Limb (tissue), 2 donors: ENCODE measurements at regions not wholly inside any gene's neighbourhood (a gene's known extent, or its start where the extent isn't known, plus 50 kb on each side); places are given as distances from the start of the nearest gene placed in this dataset.

Experiments used
- DNase-seq, 2 donors: peaks; one replicate each; pipeline ENCODE4 v3.0.0-alpha.2; 2016; ENCODE audit errors: extremely low spot score in 2 of 2

DNA sequence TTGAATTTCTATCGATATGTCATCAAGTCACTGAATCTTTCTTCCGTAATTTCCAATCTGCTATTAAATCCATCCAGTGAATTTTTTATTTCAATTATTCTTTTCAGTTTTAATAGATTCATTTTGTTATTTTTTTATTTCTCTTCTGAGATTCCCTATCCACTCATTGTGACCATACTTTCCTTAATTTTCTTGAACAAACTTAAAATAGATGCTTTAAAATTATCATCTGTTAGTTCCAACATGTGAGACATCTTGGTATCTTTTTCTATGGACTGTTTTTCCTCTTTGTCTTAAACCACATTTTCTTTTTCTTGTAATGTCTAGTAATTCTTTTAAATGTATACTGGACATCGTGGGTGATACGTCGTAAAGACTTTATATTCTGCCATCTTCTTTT lies 236.6 kb upstream of the TLE3 start:
- DNase-seq: no peak

DNA sequence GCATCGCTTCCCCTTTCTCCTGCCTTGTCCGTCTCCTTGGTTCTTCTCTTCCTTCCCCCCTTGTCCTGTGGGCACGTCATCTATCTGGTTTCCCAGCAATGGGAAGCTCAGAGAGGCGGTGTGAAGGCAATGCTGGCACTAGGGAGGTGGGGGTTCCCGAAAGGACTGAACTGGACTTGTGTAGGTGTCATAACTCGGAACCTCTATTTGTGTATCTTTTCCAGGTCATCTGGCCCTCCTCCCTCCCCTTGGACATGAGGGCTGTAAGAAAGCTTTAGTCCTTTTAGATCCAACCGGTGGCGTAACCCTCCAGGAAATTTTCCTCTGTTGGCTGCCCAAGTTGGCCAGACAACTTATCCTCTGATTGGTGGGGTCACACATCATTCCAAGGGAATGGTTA lies 231.5 kb upstream of the TLE3 start:
- peak in 1 of 2 donors; percentile 19 for DNase-seq

DNA sequence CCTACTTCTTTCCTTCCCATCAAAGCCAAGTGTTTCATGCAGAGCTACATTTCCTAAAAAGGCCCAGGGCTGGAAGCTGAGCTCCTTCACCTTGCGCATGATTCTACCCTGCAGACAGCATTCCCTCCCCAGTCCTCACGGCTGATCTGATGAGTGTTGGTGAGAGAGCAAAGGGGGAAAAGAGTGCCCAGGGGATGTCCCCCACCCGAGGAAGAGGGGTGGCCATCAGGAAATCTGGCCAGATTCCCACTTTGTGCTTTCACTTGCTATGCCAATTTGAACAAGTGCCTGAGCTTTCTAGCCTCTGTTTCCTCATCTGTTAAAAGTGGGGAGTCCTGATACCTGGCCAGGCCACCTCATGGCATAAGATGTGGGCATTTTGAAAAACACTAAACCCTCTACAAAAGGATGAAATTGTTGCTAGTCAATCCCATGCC lies 231.0 kb upstream of the TLE3 start:
- DNase-seq: peak in 1 of 2 donors; percentile 18

DNA sequence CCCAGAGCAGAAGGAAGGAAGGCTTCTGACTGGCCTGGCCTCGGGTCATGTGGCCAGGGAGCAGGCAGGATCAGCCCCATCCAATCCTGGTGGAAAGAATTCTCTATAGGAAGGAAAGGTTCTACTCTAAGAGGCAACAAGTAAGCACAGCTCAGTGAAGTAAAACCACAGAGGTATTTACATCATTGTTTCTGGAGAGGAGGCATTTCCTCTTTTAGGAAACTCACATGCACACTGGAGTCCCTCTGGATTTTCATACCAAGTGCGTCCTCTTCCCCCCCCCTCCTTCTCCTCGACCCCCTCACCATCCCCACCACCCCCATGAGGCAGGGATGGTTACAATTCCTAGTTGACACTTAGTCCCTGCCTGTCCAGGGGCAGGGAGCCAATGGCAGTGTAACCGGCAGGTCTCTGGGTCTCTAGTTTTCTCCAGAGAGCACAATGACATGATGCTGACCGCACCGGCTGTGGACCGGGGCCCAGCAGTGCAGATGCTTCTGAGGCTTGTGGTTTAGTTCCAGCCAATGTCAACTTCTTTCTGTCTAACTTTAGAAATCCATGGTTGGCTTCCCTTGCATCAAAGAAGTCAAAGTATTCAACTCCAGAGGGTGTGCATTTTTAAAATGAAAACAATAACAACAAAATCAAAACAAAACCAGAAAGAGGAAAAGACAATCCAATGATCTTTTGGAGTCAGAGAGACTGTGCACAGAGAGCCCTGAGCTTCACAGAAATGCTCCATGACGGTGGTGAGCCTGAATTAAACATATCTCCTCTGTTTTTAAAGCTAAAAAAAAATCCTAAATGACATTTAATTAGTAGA lies 230.3 kb upstream of the TLE3 start:
- DNase-seq: peak in 1 of 2 donors; percentile 43

DNA sequence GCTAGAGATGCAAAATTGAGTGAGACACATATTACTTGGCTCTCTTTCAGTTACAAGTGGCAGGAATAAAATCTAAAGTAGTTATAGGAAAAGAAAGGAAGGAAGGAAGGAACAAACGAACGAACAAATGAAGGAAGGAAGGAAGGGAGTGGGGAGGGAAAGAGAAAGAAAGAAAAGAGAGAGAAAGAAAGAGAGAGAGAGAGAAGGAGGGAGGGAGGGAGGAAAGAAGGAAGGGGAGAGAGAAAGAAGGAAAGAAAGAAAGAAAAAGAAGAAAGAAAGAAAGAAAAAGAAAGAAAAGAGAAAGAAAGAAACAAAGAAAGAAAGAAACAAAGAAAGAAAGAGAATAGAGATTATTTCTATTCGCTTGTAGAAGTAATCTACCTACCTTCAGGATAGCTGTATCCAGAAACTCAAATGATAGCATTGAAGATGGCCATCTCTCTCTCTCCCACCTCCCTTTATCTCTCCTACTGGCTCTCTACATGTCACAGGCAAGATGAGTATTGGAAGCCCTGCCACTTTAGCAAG lies 229.7 kb upstream of the TLE3 start:
- DNase-seq: no peak

DNA sequence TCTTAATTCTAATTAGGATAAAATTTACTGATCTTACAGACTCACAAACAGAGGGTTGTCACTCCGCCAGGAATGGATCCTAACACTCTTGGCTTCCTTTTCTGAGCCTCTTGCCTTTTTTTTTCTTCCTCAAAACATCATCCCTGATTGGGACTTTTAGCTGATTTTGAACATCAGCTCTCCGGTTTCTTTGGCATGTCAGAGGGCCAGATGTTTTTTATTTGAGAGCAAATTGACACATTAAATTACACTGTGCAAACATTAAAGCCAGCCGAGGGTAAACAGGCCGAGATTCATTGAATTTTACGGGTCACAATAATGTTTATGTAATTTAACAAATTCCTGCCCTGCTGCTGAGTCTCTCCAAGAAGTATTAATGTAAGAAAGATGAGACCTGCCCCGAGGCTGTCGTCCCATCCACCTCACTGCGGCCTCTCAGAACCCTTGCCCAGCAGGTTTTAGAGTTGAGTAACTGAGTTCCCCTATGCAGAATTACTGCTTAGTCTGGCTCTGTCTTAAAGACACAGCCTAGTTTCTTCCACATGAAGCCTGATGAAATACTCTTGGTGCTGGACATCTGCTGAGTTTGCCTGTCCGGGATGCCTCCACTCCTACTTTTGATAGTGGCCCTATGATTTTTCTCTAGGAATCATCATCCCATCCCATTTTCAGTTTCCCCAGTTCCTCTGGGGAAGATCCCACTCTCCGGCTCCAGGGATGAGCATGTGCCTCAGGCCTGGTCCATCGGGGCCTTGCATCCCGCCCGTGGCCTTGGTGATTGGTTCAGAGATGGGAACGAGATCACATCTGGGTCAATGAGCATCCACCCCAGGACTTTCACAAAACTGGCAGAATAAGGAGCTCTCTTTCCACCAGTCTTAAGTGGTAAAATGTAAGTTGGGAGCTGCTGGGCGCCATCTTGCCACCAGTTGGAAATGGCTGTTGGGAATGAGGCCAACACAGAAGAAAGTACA lies 226.6 kb upstream of the TLE3 start:
- peak; percentile 58 to 77 for DNase-seq

DNA sequence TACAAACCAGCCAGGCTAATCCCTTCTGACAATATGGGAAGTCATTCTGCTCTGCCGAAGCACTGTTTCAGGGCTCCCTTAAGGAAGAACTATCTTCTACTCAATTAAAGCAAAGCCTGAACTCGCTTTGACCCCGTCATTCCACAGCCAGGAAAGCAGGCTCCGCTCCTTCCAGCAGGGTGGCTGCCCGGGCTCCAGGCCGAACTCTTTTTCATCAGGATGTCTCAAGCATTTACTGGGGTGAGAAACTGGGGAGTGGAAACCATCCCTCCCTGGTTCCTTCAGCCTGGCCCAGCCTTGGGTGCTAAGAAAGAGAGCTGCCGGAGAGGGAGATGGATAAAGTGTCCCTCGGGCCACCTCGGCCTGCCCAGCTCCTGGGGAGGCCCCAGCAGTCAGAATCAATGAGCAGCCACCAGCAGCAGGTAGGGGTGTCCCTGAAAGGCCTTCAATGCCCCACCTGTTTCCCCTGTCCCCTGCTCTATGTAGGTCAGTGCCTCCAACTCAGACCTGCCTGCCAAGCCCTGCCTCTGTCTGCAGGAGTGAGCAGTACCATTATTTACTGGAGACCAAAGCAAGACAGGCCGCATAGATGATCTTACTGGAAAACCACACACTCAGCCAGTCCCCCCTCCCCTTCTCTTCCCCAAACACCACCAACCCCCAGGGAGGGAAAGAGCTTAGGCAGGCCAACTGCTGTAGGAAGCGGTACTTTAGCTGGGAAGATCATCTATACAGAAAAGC lies 225.6 kb upstream of the TLE3 start:
- peak; percentile 69 for DNase-seq

DNA sequence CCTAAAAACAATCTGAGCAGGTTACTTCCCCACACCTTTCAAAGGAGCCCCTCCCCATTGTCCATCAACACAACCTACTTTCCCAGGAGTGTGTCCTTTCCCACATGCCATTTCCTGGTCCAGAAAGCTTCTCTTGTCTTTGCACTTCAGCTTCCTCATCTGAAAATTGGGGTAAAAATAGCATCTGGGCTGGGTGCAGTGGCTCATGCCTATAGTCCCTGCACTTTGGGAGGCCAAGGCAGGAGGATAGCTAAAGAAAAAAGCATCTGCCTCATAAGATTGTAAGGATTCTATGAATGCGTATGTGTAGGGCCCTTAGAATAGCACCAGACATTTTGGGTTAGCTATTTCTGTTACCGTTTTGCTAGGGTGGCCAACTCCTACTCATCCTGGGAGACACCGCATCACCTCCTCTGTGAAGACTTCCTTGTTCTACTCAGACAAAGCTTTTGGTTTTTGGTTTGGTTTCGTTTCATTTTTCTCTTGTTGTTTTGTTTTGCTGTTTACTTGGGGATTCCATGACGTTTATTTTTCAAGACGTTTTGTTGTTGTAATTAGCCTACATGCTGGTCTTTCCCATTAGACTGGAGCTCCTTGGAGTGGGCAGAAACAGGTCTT lies 224.4 kb upstream of the TLE3 start:
- DNase-seq: peak in 1 of 2 donors; percentile 12

DNA sequence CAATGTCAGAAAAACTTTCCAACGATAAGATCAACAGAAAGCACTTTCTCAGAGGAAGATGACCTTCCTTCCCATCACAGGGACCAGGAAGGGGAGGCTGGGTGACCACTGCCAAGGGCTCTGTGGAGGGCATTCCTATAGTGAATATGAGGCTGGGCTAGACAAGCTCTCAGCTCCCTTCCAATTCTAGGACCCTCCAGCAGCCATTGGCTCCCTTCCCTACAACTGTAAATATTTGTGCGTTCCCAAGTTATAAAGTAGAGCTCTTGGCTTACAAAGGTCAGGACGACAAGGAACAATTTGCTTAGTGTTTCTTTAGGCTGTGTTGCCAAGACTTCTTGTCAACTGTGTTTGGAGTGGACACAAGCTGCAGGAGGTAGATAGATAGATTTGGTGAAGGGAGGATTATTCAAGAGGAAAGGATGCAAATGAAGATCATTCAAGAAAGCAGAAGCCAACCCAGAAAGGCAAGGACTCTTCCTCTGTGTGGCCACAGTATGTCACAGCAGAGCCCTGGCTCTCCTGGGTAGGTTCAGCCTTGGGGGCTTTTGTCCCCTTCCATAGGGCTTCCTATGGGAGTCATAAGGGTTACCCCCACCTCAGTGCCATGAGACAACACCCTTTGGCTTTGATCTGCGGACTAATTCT lies 223.6 kb upstream of the TLE3 start:
- DNase-seq: peak; percentile 24 to 35

DNA sequence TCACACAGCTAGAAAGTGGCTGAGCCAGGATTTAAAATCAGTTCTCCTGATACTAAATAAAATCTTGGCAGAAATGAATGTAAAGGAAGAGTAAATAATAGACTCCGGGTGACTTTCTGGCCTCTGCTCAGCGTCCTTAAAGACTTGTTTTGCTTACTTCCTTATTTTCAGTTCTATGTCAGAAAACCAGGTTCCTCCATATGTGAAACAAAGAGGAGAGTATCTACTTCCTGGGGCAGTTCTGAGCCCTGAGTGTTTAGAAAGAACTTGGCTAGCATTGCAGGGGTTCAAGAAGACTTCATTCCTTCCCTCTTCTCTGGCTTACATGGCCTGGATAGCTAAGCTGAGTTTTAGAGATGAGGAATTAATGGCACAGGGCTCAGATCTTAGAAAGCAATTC lies 222.8 kb upstream of the TLE3 start:
- DNase-seq: peak in 1 of 2 donors; percentile 17

DNA sequence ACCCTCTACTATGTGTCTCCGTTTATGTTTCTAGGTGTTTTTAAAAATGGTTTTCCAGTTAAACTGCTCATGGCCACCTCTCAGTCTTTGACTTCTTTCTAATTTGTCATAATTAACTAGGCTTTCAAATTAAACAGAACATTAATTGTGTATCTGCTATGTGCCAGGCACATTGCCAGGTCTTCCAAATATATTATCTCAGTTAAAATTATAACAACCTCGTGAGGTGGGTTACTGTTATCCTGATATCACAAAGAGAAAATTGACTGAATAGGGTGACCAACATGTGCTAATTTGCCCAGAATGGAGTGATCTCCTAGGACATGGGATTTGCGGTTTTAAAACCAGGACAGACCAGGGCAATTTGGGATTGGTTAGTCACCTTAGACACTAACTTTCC lies 222.4 kb upstream of the TLE3 start:
- DNase-seq: peak in 1 of 2 donors; percentile 7

DNA sequence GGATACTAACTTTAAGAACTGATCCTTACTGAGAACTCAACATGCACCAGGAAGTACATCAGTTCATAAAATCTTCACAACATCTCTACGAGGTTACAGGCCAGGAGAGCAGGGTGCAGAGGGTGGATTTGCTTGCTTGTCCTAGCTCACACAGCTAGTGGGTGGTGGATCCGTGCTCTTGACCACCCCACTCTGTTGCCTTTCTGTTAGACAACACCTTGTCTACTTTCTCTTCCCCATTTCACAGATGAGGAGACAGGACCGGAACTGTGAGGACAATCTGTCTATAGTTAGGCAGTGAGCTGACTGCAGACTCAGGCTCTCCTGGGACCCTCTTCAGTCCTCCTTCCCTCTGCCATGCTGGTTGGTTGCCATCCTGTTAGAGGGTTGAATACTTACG lies 221.7 kb upstream of the TLE3 start:
- no peak for DNase-seq

DNA sequence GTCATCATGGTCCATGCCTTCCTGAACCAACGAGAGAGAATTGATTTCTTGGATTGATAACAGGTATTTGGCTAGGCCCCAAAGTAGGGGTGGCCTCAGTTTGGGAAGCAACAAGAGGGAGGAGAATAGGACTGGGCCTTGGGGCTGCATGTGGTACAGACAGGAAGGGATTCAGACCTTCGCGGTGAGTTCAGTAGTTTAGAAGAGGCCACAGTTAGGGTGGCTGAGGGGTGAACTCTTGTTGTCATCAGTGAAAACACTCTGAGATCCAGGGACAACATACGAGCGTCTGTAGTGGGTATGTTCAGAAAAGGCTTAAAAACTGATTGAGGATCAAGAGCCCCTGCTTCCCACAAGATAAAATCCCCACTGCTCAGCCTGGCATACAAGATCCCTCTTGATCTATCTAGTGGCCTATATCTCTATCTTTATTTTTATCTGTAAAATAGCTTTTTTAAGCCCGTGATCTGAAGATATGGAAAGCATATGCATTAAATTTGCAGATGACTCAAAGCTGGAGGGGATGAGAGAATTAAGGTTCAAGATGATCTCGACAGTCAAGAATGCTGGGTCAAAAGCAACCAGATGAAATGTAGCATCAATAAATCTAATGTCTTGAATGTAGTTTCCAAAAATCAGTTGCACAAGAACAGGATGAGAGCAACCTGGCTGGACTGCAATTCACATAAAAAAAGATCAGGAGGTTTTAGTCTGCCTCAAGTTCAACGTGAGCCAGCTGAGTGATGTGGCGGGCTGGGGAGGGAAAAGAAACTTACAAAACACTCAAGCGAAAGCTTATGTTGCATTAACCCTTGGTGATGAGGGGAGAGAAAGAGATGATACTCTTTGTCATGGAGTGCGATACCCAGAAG lies 221.1 kb upstream of the TLE3 start:
- peak; percentile 48 to 74 for DNase-seq

DNA sequence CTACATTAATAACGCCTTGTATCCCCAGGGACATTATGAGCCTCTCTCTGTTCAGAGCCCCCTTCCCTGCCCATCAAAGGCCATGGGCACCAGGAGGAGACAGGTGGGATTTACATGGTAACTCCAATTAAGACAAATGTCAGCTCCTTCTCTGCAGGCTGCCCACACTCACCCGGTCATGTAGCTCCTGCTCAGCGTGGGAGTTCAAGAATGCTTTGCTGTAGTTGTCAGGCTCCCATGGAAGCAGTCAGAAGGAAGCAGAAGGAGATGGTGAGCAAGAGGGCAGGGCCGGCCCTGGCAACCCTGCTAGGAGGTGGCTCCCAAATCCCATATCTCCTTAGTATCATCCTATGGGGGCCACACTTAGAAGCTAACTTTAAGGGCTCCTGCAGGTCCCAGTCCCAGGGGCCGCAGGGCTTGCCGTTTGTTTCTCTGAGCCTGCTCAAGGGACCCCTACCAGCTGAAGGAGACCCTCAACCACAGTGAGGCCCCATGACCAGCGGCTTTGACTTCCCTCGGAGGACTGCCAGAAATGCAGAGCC lies 218.4 kb upstream of the TLE3 start:
- DNase-seq: peak in 1 of 2 donors; percentile 19

DNA sequence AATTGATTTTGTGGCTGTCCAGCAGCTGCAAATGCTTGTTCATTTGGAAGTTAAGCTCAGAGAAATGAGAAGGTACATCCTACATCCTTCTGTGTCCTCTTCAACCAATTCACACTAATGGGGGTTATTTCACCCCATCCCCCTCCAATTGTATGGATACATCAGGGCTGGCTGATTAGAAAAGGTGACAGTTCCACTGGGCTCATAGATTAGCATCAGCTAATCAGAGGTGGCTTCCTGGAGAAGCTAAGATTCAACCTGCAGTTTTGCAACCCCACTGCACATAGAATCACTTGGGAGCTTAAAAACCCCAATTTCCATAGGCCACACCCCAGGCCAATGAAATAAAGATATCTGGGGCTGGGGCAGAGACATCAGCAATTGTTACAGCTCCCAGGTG lies 217.7 kb upstream of the TLE3 start:
- DNase-seq: no peak

DNA sequence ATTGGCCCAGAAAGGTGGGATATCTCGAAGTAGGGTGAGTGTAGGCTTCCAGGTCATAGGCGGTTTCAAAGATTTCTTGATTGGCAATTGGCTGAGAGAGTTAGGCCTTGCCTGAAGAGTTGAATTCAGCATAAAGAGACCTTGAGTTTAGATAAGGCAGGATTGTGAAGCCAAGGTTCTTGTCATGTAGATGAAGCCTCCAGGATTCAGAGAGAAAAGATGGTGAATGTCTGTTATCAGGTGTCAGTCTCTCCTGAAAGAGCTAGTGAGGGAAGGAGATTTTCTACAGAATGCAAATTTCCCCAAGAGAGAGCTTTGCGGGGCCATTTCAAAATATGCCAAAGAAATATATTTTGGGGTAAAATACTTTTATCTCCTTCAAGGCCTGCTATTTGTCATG lies 217.0 kb upstream of the TLE3 start:
- no peak for DNase-seq

DNA sequence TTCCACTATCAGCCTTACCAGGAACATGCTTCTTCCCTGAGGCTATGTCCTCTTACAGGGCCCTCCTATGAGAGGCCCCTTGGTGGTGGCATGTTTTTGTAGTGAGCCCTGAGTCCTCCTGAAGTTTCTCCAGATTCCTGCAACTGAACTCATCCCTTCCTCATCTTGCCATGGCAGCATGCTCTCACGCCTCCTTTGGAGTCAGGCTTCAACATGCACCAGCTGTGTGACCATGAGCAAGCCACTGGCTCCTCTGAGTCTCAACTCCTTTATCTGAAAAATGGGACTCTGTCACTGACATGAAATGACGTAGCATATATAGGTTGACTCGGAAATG lies 216.3 kb upstream of the TLE3 start:
- DNase-seq: peak in 1 of 2 donors; percentile 4

DNA sequence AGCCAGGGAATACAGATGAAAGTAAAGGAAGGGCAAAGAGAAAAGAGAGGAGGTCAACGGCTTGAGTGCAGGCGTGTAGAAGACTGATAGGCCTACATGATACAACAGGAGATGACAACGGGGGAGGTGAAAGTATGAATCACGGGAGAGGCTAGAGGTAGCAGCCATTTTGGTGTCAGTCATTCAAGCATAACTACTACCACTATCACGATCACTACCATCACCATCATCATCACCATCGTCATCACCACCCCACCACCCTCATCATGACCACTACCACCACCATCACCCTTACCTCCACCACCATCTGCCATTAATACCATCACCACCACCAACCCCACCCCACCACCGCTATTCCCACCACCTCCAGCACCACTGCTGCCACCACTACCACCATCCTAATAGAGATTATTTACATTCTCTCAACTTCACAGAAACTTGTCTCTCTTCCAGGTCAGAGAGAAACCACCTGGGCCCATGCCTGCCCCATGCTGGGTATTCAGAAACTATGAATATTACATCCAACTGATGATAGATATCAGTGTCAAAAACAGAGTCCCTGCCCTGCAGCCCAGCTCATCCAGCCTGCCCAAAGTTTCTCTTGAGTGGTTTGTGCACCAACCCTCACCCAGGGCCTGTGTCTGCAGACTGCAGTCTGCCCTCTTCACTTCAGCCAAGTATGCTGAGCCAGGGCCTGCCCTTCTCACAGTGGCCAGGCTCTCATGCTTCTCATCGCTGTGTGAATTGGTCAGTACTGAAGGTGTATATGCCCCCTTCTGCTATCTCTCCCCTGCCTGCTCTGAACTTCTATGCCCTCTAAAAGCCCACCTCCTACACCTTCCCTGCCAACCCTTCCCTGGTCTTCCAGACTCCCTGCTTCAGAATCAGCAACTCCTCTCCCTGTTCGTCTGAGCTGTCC lies 215.6 kb upstream of the TLE3 start:
- no peak for DNase-seq
